ENCODE measurements at regions not wholly inside any gene's neighbourhood (a gene's known extent, or its start where the extent isn't known, plus 50 kb on each side); places are given as distances from the start of the nearest gene placed in this dataset.

DNA sequence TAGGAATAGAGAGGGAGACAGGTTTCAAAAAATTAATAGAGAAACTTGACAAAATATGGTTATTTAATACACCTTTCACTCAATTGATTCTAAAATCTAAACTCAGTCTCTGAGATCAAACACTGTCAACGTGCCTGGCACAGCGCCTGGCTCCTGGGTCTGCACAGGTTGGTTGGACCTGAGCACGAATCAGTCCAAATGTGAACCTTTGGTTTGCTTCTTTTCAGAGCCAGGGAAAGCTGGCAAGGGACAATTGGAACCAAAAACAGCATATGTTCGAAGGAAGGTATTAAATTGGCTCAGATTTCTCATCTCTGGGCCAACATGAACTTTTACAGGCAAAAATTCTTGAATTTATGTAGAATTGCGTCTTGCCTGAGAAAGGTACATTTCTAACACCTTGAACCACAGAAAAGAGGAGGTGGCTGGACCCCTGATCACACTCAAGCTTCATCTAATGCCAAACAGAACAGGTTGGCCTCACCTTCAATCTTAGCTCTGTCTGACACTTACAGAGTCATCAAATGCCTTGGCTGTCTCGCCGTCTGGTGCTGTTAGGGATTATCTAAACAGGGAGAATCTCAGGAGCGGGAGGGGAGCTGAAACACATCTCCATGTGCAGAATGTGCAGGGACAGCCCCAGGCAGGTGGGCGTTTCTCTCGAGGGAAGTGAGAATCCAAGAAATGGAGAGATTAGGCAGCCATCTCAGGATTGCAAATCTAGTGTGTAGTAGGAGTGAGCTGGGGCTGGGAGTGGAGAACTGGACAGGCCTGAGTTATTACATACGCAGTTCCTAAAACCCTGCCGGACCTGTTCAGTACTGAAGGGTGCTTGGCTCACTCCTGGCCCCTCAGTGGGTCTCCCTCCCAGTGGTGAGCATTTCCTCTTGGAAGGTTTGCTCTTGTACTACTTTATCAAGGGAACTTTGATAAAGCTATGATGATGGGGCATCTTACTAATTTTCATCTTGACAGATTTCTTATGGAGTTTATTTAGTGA is 442.2 kb upstream of the B3GAT1 start:
- TF ChIP-seq, protein P1, sequence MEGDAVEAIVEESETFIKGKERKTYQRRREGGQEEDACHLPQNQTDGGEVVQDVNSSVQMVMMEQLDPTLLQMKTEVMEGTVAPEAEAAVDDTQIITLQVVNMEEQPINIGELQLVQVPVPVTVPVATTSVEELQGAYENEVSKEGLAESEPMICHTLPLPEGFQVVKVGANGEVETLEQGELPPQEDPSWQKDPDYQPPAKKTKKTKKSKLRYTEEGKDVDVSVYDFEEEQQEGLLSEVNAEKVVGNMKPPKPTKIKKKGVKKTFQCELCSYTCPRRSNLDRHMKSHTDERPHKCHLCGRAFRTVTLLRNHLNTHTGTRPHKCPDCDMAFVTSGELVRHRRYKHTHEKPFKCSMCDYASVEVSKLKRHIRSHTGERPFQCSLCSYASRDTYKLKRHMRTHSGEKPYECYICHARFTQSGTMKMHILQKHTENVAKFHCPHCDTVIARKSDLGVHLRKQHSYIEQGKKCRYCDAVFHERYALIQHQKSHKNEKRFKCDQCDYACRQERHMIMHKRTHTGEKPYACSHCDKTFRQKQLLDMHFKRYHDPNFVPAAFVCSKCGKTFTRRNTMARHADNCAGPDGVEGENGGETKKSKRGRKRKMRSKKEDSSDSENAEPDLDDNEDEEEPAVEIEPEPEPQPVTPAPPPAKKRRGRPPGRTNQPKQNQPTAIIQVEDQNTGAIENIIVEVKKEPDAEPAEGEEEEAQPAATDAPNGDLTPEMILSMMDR (conservative IDR thresholded peaks at IDR 0.05) = no peak
- no peak for TF ChIP-seq EZH2 (IDR thresholded peaks at IDR 0.05; ENCODE audit: low read depth)
